NB4 (cell line): ENCODE measurements at regions not wholly inside any gene's neighbourhood (a gene's known extent, or its start where the extent isn't known, plus 50 kb on each side); places are given as distances from the start of the nearest gene placed in this dataset.

Source experiments
- CTCF ChIP-seq: IDR thresholded peaks from one replicate; pipeline ENCODE4 v1.5.1; 2012; ENCODE audit warnings: low read depth, low read length
- MYC ChIP-seq: IDR thresholded peaks from 2 replicates; pipeline ENCODE4 v1.6.1; 2011; ENCODE audit warnings: low read depth, low read length
- POLR2A ChIP-seq: IDR thresholded peaks from 2 replicates; pipeline ENCODE4 v1.6.1; 2011; ENCODE audit warnings: mild to moderate bottlenecking; ENCODE audit not compliant: insufficient read length; ENCODE audit errors: extremely low read depth
- TF ChIP-seq, protein P1 (sequence below): IDR thresholded peaks from 2 replicates; pipeline ENCODE4 v1.6.1; 2011; ENCODE audit warnings: low read depth, low read length

- TF ChIP-seq CTCF (no peak), POLR2A (no peak), MYC (no peak)
- TF ChIP-seq, protein P1, sequence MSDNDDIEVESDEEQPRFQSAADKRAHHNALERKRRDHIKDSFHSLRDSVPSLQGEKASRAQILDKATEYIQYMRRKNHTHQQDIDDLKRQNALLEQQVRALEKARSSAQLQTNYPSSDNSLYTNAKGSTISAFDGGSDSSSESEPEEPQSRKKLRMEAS, result no peak
Measured at GRCh38 chr11:72511393-72512047, 77.2 kb upstream of the CLPB start.
